NCI-H187 treated with DMSO at 0.1 percent for 48 hours (cell line): ENCODE measurements at regions not wholly inside any gene's neighbourhood (a gene's known extent, or its start where the extent isn't known, plus 50 kb on each side); places are given as distances from the start of the nearest gene placed in this dataset.

Experiments
- DNase-seq: peaks from one replicate; lab custom pipeline; 2025; lab: John Stamatoyannopoulos, UW

DNA sequence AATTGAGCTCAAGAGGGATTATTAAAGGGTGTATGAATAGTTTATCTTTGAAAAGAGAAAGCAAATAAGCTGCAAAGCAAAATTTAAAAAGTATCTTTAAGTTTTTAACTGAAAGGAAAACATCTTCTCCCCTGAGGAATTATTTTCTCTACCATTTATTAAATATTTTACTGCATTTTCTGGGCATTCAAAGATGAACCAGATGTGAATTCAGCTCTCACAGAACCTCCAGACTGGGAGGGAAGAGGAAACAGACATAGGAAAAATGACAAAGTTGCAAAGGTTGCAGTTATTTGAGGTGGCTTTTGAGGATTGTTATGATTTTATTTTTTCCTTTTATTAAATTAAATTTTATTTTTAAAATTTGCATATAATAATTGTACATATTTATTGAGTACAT lies 122.7 kb upstream of the SESN3 start:
- DNase-seq: no peak

DNA sequence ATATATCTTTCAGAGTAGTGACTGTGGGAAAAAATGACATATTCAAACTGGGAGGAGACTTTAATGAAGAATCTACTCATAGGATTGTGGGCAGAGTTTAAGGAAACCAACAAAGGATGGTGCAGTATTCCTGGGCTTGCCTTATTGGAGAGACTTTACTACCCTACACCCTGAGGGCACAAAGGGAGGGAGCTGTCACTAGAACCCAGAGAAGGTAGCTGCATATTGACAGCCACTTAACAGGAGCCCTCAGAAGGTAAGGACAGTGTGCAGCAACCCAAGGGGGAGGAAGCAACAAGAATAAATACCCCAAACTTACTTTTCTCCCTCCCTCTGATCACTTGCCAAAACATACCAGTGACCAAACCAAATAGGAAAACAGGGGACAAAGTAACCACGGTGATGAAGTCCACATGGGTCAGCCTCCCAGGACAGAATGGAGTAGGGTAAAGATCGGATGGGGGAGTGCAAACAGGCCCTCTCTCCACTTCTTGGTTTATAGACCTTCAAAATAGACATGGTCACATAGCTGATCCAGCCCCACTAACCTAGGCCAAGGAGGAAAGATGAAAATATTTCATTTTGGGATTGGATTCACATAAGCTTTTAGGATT lies 121.8 kb upstream of the SESN3 start:
- no peak for DNase-seq

DNA sequence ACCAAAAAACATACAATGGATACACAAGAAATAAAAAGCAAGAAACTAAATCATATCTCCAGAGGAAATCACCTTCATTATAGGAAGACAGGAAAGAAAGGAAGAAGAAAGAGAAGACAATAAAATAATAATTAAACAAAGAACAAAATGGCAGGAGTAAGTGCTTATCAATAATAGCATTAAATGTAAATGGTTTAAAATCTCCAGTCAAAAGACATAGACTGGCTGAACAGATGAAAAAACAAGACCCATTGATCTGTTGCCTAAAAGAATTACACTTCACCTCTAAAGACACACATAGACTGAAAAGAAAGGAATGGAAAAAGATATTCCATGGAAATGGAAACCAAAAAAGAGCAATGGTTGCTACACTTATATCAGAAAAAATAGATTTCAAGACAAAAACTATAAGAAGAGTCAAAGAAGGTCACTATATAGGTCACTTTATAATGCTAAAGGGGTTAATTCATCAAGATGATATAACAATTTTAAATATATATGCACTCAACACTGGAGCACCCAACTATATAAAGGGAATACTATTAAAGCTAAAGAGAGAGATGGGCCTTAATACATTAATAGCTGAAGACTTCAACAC lies 118.4 kb upstream of the SESN3 start:
- DNase-seq: no peak

DNA sequence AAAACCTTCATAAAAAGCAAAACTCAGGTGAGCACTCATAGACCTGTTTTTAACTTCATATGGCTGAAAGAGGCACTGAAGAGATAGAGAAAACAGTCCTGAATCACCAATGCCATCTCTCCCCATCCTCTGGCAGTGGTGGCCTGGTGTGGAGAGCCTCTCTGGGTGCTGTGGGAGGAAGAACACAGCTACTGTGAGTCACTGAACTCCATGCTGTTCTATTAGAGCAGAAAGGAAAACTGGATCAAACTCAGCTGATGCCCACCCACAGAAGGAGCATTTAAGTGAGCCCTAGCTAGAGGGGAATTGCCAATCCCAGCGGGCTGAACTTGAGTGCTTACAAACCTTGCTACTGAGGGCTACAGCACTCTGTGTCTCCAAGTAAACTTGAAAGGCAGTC lies 115.3 kb upstream of the SESN3 start:
- DNase-seq: no peak

DNA sequence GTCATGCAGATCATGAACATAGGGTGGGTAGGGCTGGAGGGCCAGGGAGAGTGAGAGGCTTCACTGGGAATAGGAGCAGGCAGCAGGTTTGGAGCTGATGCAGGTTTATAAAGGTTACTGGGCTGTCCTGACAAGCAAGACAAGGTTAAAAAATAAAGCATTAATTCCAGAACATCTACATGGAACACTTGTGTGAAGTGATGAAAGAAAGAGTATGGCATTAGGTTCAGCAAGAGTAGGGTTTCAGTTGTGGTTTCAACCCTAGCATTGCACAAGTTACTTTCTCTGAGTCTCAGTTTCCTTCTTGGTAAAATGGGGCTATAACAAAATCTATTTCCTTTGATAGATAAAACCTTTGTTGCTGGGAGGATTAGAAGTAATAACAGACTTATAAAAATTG lies 114.6 kb upstream of the SESN3 start:
- DNase-seq: no peak

DNA sequence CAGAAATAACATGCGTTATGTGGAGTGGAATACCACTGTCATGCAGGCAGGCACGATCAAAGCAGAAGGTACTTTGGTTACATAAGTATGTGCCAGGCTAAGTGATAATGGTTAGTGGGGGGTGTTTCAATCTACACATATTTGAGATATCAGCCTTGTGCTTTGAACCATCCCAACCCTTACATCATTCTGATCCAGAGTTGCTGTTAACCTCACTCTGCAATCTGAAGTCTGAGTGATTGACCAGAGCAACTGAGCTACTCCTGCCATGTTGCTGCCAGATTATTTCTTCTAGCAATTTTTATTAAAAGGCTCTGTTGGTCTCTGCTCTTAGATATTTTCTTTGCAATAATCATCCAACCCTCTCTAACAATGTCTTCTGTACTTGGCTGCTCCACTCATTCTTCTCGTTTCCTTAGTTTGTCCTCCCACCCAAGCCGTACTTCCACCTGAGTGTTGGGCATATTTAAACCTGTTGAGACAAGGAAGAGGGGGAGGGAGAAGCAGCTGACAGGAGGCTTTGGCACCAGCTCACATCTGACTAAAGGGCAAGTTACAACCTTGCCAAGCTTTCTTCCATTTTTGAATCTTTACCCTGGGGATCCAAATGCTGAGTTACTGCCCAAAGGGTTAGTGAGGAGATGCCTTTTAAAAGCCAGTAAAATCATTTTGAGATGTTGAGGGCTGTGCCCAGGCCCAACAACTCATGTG lies 114.1 kb upstream of the SESN3 start:
- DNase-seq: no peak

DNA sequence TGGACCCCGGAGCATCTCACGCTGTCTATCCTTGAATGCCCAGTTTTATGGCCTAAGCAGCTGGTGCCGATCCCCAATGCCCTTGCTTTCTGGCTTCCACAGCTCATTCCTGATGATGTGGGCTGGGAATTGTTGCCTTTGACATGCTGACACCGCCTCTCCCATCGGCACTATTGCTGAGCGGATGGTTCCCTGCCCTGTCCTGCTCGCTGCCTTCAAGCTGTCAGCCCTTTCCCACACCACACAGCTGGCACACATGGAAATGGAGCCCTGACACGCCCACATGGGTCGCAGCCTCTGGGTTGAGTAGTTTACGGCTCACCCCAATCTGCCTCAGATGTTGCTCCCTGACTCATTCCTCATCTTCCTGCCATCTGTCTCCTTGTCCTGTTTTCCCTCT lies 110.2 kb upstream of the SESN3 start:
- DNase-seq: no peak

DNA sequence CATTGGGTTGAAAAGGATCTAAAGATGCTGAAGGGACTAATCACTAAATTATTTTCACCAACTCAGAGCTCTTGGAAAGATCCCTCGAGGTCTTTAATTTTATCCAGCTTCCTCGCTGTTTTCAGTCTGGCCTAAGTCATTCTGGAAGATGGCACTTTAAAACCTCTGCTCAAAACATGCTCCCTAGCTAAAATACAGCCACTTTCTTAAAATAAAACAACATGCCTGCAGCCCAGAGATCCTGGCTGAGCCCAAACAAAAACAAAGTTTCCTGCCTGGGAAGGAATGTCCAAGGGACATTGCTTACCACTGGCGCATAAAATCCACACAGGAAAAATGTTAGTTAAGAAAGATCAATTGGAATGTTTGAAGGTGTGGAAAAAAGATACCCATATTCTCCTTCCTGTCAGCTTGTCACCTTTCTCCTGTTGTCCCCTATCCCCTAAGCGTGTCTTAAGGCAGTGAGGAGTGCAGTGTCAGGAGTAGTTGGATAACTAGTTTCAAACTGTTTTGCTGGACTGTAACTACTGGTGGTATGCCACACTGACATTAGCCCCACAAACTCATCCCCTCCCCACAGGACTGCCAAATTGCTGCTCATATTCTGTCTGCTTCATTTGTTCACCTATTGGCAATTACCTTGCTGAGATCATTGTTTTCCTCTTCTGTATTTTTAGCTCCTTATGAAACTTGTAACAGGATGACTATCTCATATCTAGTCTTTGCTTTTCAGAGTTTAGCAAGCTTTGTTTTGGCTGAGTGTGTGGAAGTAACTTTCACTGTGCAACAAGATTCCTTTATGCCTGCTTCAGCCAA lies 108.3 kb upstream of the SESN3 start:
- no peak for DNase-seq

DNA sequence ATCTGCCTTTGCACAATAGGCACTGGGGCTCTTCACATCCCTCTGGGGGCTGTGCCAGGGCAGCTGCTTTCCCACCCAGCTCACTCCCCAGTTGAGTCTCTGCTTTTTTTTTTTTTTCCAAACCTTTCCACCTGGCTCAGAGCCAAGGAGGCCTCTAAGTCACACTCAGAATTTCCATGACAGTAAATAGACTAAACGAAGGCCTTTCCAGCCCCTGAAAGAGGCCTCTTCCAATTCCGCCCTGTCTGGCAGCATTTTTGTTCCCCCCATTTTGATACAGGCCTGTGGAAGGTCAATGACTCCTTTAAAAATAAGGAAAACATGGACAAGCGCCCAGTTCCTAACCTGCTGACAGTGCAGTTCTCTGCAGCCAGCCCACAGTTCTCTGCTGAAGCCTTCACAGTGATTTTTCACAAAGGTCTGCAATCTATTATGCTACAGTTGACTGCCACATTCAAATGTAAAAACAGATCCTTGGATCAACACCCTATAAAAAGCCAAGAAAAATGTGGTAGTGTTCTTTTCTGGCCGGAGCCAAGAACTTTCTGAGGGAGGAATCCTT lies 107.5 kb upstream of the SESN3 start:
- no peak for DNase-seq

DNA sequence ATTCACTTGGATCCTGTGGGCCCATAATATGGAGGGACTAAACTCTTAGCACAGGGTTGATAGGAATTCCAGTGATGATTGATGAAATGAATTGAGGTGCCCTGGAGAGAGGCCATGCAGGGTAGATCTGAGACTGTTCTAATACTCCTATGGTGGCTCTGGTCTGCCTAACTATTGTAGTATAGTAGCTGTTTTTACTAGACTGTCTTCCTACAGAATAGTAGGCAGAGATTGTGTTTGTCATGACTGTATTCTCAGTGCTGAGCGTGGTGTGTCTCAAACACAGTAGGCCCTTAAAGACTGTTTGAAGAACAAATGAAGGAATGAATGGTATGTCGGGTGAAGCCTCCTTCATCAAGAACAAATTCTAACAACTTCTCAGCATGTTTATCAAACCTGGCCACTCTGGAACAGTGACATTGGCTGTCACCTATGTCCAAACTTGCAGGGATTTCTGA lies 107.0 kb upstream of the SESN3 start:
- DNase-seq: no peak

DNA sequence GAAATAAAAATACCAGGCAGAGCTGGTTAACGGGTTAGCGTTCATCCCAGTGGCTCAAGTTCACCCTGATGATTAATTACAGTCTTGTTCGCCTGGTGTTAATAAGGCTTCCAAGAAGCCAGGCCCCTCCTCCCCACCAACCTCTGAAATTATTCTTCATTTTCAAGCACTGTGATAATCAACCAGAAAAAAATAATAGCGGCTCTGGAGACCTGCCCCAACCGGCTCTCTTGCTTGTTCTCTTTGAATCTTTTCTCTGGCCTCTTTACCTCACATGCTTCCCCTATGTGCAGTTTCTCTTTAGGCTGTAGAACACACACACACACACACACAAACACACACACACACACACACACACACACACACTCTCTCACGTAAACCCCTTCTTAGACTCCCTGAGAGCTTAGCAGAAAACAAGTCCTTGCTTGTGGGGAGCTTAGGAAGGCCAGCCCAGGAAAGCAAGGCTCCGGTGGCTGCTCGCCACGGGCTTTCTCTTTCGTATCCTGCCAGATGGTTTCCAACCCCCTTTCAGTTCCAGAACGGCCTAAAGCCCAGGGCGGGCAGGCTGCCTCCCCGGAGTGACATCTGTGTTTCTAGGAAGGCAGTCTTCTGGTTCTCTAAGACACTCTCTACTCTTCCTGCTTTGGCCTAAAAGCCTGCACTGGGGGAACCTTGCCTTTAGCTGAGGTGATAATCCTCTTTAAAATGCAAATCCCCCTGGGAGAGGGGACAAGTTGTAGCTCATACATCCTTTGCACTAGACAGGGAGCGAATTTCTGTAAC lies 106.4 kb upstream of the SESN3 start:
- no peak for DNase-seq

DNA sequence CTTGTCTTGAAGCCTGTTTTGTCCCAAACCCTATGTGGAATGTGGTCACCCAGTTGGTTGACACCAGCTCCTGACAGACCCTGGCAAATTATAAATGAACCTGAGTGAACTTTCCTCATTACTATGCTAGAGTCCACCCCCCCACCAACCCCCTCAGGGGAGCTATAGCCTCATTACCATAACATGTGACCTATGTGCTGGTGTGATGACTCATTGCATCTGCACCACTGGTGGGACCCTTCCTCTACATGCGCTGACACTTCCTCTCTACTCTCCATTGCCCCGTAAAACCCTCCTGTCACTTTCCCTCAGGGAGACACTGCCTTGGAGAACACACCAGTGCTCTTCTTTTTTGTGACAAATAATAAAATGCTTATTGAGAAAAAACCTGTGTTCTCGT lies 105.0 kb upstream of the SESN3 start:
- DNase-seq: no peak

DNA sequence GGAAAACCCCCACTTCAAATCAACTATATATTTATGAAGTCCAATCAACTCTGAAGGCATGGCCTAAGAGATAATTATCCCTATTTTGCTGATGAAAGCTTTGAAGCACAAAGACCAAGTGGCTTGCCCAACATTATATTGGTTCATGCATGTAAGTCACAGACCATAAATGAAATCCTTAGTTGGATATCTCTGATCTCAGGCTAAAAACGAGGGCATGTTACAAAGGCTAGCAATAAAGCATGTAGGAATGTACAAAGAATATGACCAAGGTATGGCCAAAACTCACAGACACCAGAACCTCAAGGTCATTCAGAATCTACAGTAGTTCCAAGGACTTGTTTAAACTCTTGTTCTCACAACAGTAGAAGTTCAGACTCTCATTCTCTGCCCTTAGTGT lies 100.2 kb upstream of the SESN3 start:
- DNase-seq: no peak

DNA sequence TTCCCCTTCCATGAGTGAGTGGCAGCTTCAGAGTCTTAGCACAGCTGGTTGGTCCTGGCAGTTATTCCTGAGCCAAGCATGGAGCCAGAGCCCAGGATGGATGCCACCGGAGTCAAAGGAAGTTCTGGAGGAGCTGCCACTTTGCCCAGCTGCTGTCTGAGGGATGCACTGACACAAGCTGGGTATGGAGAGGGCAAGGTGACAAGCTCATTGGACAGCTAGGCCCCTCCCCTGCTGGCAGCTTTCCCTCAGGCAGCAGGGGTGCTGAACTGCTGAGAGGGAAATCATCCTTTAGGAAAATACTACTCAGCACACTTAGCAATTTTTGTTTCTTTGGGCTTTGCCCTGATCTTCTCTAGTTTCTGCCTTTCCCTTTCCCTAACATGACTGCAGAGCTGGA lies 99.3 kb upstream of the SESN3 start:
- no peak for DNase-seq

DNA sequence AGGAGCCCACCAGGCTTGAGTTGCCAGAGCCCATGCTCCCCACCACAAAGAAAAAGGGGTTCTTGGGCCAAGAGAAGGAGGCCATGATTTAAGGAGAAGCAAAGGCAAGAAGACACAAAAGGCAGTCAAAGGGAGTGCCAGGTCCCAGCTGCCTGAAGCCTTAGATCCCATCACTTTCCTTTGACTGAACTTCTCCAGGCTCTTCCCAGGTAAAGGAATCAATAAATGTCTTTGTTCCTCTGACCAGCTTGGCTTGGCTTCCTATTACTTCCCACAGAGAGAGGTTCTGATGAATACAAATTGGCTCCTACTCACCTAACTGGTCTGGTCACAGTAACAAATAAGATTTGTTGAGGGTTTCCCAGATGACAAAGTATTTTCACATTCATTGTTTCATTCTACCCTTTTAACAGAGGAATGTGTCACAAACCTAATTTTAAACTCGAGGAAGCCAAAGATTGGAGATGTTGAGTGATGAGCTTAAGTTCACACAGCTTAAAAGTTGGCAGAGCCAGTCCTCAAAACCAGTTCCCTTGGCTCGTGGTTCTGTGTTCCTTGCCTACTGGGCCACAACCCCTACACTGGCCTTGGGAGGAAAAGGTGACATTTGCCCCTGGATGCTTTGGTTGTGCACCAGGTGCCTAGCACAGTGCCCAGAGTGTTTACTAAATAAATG lies 96.4 kb upstream of the SESN3 start:
- DNase-seq: no peak

DNA sequence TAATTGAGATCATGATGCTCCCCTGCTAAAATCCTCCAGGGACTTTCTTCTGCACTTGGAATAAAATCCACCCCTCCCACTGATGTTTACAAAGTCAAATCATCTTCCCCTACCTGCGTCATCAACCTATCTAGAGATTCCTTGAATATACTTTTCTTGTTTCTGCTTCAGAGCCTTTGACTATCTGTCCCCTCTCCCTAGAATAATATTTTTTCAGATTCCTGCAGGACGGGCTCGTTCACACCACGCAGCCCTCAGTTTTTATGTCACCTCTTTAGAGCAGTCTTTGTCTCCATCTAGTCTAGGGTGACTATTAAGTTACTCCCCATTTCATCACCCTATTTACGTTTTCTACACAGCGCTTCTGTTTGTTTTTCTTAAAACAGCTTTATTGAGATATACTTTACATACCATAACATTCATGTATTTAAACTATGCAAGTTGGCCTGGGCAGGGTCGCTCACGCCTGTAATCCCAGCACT lies 94.8 kb upstream of the SESN3 start:
- DNase-seq: no peak

DNA sequence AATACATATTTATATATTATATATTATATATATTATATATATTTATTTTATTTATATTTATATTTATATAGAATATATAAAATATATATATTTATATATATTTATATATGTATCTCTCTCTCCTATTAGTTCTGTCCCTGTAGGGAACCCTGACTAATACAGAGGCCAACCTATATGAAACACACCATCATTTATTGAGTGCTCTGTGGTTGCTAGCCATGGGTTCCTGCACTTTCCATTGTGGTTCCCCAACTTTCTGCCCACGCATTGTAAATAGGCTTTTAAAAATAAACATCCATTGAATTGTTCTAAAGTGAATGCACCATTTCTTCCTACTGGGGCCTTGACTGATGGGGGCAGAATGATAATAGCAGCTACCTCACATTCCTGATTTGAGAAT lies 93.8 kb upstream of the SESN3 start:
- no peak for DNase-seq

DNA sequence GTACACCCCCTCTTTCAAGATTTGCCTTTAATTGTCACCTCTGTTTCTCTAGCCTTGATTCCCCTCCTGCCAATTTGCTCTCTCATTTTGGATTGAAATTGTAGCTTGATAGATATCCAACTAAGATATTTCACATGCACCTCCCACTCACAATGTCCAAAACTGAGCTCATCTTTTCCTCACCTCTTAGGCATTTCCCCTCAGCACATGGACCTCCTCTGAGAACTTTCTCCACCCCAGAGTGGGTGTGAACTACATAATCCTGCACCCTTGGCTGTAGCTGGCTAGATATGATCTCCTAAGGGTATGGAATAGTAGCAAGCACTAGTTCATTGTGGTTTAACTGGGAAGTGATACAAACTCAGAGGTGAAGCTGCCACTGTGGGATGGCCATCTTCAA lies 91.5 kb upstream of the SESN3 start:
- DNase-seq: no peak

DNA sequence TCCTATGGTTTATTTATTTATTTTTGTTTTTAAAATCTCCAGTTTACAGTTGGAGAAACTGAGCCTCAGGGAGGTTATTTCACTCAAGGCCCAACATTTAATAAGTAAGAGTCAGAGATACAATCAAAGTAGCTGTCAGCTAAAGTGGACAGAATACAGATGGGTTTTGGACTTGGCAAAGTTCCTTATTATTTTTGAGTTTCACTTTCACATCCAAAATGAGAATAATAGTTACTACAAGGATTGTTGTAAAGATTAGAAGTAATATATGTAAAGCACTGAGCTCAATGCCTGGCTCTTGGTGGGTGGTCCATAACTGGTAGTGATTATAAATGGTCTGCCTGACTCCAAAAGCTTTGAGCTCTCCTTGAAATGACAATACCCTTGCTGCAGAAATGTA lies 87.5 kb upstream of the SESN3 start:
- no peak for DNase-seq

DNA sequence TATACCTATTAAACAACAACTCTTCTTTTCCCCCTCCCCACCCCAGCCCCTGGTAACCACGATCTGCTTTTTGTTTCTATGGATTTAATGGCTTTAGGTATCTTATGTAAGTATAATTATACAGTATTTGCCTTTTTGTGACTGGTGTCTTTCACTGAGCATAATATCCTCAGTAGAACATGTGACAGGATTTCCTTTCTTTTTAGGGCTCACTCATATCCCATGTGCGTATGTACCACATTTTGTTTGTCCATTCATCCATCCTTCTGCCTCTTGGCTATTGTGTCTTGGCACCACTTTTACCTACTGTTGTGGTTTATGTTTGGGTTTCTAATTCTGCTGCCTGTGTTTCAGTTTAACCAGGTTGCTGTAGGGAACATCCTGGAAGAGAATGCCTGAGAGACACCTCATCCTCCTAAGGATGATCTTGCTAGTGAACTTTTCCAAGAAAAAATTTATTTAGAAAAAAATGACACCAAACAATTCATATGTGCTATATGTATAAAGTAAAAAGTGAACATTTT lies 77.6 kb upstream of the SESN3 start:
- no peak for DNase-seq

DNA sequence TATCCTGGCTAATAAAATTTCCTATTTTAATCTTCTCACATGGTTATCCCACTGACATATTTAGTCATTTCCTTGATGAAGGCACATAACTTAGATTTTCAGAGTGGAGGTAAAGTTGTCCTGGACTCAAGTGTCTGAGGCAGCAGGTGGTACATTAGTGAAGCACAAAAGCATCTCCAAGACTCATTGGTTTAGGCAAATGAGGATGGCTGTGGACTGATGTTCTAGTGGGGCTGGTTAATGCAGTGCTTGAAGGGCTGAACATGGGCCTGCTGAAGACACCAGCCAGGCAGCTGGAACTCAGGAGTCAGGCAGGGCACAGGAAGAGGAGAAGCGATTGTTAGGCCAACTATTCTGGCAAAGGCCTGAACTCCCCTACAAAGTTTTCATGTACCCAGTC lies 76.3 kb upstream of the SESN3 start:
- no peak for DNase-seq
